SIG-M5 (cell line): ENCODE measurements at regions not wholly inside any gene's neighbourhood (a gene's known extent, or its start where the extent isn't known, plus 50 kb on each side); places are given as distances from the start of the nearest gene placed in this dataset.

Experiments used
- DNase-seq: peaks from one replicate; lab custom pipeline; 2025; lab: John Stamatoyannopoulos, UW

GRCh38 chr2:19720306-19720705 lies 181.5 kb downstream of the TTC32 start:
- DNase-seq = no peak

DNA sequence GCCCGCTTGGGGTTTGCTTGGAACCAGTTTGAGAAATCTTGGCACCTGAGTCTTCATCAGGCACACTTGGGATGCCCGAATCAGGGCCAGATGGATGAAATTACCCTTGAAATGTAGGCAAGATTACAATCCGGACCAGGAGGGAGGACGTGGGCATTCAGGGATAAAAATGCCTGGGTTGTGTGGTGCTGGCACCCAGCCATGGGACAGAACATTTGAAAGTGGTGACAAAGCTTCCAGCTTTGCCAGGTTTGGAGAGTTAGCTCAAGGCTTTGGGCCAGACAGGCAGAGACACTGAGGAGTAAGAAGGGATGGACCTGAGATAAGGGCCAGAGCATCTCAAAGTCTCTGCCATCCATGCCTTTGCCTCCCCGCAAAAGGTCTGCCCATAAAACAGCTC lies 182.2 kb downstream of the TTC32 start:
- no peak for DNase-seq

DNA sequence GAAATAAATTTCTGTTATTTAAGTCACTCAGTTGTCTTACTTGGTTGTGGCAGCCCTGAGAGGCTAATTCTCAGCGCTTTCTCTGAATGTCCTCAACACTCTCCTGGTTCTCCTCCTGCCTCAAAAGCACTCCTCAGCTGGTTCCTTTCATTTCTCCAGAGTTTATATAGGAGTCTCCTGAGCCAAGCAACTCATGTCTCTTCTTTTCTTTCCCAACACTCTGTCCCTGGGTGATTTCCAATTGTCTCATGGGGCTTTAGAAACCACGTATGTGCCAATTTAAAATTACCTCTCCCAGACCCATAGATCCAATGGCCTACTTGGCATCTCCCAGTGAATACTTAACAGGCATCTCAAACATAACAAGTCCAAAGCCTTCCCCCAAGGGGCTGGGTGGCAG lies 184.3 kb downstream of the TTC32 start:
- DNase-seq = no peak

GRCh38 chr2:19714926-19715325 lies 186.9 kb downstream of the TTC32 start:
- DNase-seq = no peak

DNA sequence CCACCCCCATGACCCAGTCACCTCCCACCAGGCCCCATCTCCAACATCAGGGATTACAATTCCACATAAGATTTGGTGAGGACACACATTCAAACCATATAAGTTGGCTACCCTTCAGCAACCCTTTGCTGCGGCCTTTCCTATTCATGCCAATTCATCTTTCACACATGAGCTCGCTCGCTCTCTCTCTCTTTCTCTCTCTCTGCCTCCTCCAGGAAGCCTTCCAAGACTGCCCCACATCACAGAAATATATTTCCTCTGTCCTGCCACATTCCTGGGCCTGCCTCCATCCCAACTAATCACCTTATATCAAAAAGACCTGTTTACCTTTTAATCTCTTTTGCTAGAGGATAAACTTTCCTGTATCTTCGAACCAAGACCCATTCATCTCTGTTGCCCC lies 188.9 kb downstream of the TTC32 start:
- DNase-seq = no peak

DNA sequence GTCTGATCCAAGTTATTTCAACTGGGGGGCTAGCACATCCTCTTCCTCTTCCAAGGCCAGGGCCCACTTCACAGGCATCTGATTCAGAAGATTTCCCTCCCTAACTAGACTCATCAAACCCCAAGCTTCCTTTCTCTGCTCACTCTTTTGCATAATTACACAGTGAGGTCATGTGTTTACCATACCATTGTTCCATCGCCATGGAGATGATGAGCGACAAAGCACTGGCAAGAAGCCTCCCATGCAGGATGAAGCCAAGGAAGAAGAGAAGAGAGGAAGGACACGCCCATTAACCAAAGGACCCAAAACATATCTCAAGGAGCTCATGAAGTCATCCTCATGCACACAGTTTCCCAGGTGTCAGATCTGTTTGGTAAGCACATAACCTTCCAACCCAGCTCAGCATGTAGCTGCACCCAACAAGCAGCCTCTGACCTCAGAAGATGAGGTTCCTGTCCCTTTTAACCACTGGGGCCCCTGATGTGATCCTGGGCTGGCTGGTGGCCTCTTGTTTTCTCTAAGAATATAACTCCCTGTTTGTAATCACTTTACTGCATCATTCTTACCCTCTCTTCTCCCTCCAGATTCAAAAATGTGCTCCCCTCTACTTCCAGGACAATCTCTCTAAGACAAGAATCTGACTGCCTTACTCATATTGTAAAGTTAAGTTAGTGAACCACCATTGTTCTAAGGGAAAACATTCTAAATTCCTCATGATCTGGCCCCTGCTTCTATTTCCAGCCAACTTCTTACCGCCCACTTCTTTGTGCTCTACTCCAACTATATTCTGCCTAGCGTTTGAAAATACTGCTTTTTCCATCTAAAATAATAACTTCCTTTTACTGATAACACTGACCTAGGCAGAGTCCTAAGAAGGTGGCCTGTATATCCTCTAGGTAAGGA lies 190.1 kb downstream of the TTC32 start:
- DNase-seq = no peak

- DNase-seq = no peak
Observed at GRCh38 chr2:19710230-19710629, 191.6 kb downstream of the TTC32 start.

GRCh38 chr2:19709553-19709952 lies 192.2 kb downstream of the TTC32 start:
- no peak for DNase-seq

DNA sequence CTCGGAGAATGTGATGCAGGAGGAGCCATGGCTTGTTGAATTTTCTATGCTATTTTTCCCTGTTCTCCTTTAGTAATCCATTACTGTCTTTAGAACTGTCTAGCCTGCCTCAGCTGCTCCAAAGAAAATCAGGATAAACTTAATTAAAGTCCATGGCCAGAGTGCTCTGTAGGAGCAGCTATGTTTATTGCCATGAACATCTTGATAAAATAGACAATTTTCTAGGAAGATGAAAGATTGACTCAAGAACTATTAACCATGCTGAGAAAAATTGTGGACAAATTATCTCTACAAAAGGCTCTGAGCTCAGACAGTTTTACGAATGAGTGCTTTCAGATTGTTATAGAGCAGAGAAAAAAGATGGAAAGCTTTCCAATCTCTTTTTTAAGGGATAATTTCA lies 193.0 kb downstream of the TTC32 start:
- DNase-seq = no peak

DNA sequence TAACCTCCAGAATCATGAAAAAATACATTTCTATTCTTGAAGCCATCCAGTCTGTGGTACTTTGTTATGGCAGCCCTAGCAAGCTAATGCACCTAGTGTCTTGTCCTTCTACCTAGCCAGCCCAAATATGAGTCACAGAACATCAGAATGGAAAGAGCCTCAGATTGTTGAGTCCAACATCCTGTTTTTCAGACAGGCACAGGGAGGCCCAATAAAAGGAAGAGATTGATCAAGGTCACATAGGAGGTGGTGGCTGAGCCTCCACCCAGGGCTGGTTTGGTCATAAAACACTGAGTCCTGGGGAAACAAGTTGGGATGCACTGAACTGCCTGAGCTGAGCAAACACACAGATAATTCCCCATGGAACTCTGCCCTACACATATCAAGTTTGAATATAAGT lies 195.5 kb downstream of the TTC32 start:
- DNase-seq = no peak

- no peak for DNase-seq
Observed at GRCh38 chr2:19702267-19702666, 199.5 kb downstream of the TTC32 start.

DNA sequence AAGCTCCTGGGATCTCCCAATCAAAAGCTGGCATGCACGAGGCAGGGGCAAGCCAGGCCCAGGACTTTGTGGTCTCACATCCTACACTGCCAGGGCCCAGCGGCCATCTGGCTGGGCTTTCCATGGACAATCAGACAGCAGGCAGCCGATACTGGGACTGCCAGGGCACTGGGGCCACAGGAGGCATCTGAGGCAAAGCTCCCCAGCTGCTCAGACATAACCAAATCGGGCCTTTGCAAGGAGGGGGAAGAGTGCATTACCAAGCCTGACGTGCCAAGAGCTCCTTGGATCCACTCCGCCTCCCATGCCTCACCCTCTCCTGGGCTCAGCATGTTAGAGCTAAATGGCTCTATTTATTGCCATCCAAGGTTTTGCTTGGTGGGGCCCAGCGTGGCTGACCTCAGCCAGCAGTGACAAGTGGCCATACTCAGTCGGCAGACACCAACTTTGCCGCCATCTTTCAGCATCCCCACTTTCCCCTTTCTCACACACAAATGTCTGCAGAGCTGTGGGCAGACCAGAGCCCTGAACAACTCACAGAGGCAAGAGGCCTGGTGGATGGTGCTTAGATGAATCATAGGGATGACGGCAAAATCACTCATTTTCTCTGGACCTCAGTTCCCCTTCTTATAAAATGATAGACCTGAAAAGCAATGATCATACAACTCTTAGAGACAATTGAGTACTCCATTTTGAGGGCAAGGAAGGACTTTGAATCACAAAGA lies 200.8 kb downstream of the TTC32 start:
- no peak for DNase-seq

DNA sequence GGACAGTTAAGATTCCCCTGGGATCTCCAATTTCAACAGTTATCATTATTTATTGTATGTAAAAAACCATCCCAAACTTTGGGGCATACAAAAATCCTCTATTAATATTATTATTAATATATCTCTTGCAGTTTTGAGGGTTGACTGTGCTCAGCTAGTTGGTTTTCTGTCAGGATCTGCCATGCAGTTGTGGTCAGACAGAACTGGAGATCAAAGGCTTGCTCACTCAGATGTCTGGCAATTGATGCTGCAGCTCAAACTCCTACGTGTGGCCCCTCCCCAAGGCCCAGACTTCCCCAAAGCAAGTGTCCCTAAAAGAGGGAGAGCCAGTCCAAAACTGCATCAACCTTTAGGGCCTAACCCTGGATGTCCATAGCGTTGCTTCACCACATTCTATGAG lies 204.7 kb downstream of the TTC32 start:
- no peak for DNase-seq

- DNase-seq = no peak
Observed at GRCh38 chr2:19695706-19696105, 206.1 kb downstream of the TTC32 start.

DNA sequence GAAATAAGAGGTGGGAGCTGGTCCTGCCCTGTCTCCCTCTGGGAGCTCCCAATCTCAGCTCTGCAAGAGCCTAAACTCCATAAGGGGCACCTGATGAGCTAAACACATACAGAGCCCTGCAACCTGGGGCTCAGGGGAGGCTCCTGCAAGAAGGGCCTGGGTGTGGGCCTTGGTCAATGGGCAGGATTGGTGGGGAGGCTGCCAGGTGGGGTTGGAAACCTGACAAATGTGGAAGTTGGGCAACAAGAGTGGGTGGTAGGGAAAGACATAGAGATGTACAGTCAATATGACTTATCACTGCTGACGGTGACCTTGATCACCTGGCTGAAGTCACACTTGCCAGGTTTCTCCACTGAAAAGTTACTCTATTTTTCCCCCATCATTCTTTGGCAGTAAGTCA lies 209.9 kb downstream of the TTC32 start:
- no peak for DNase-seq

DNA sequence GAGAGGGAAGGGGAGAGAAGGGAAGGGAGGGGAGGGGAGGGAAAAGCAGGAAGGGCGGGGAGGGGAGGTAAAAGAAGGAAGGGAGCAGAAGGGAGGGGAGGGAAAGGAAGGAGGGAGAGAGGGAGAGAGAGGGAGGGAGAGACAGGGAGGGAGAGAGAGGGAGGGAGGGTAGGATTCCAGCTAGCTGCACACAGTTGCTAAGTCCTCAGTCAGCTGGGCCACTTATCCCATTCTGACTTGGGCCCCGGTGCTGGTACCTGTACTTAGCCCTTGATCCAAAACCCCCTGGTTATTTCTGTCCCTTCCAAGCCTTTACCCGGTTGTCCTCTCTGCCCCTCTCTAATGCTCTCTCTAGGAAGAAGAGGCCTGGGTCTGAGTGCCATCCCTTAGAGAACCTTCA lies 211.4 kb downstream of the TTC32 start:
- DNase-seq = no peak

- DNase-seq = no peak
Observed at GRCh38 chr2:19689646-19690168, 212.1 kb downstream of the TTC32 start.

- DNase-seq = no peak
Observed at GRCh38 chr2:19688059-19688458, 213.7 kb downstream of the TTC32 start.

- DNase-seq = no peak
Observed at GRCh38 chr2:19687017-19687659, 214.6 kb downstream of the TTC32 start.

- no peak for DNase-seq
Observed at GRCh38 chr2:19686439-19686838, 215.3 kb downstream of the TTC32 start.

GRCh38 chr2:19685731-19686130 lies 216.1 kb downstream of the TTC32 start:
- no peak for DNase-seq

DNA sequence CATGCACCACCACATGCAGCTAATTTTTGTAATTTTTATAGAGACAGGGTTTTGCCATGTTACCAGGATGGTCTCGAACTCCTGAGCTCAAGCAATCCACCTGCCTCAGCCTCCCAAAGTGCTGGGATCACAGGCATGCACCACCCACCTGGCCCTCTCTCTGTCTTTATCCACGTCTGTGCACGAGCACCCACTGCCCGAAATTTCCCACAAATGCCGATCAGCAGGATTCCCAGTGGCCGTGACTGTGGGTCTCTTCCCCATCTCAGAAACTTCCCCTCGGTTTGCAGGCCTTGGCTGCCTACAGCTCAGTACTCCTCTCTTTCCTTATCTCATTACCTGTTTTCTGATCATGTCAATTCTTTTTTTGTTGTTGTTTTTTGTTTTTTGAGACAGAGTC lies 217.3 kb downstream of the TTC32 start:
- DNase-seq = no peak

- no peak for DNase-seq
Observed at GRCh38 chr2:19683556-19683955, 218.2 kb downstream of the TTC32 start.
